HL-60 (cell line): ENCODE measurements at regions not wholly inside any gene's neighbourhood (a gene's known extent, or its start where the extent isn't known, plus 50 kb on each side); places are given as distances from the start of the nearest gene placed in this dataset.

ENCODE experiments used
- DNase-seq, 2 experiments: peaks; one replicate each; pipeline ENCODE4 v3.0.0-alpha.2; 2010 to 2020; ENCODE audit warnings: low read depth in 1 of 2, low spot score in 1 of 2
- H3K27ac ChIP-seq: fragments of 250-450 bp; sonication (Bioruptor Pico); replicated peaks from 2 replicates; pipeline ENCODE4 v1.5.1; 2020; ENCODE audit warnings: mild to moderate bottlenecking, moderate library complexity
- H3K27me3 ChIP-seq: fragments of 250-450 bp; sonication (Bioruptor Pico); 2 replicates; pipeline ENCODE4 v1.5.1; 2021; ENCODE audit warnings: mild to moderate bottlenecking, moderate library complexity; ENCODE audit not compliant: insufficient read depth, poor library complexity, severe bottlenecking
- H3K4me3 ChIP-seq: replicated peaks from 2 replicates; pipeline ENCODE4 v1.5.1; 2011; ENCODE audit warnings: mild to moderate bottlenecking, control low read depth, low read length; ENCODE audit not compliant: insufficient read depth
- GABPA ChIP-seq: IDR thresholded peaks from 2 replicates; pipeline ENCODE4 v1.6.1; 2012; ENCODE audit warnings: low read depth
- POLR2AphosphoS5 ChIP-seq: IDR thresholded peaks from 2 replicates; pipeline ENCODE4 v1.6.1; 2012; ENCODE audit warnings: low read depth
- SPI1 ChIP-seq: IDR thresholded peaks from 2 replicates; pipeline ENCODE4 v1.6.1; 2012; ENCODE audit warnings: low read depth, mild to moderate bottlenecking, borderline replicate concordance
- TF ChIP-seq, protein P1 (sequence below): IDR thresholded peaks from one replicate; pipeline ENCODE4 v1.5.1; 2011; ENCODE audit warnings: low read length, control low read depth, inconsistent platforms; ENCODE audit not compliant: insufficient read depth
- TF ChIP-seq, protein P2 (sequence below): IDR thresholded peaks from 2 replicates; pipeline ENCODE4 v1.6.1; 2012; ENCODE audit warnings: low read depth; ENCODE audit not compliant: insufficient replicate concordance

DNA sequence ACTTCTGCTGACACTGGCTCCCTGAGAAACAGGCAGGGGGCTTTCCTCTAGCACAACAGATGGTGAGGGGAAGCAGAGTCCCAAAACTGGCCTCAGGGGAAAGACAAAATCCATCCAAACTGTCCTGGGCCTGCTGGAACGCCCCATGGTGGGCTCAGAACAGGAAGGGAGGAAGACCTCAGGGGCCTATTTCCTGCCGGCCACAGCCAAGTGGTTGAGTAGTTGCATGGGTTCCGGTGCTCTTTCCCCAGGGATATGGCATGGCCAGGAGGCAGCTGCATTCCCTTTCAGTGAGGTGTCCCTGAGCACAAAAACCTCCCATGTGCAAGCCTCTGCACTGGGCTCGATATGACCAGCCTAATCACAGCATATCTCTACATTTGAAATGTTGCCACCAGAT lies 303.0 kb upstream of the IRX5 start:
- no peak for TF ChIP-seq SPI1
- no peak for TF ChIP-seq POLR2AphosphoS5
- no peak for TF ChIP-seq GABPA
- Histone ChIP-seq H3K27ac (no peak overlapping the region), H3K27me3 (no peaks in the 10 kb centered on the region), H3K4me3 (no peak overlapping the region)
- DNase-seq, result no peak

DNA sequence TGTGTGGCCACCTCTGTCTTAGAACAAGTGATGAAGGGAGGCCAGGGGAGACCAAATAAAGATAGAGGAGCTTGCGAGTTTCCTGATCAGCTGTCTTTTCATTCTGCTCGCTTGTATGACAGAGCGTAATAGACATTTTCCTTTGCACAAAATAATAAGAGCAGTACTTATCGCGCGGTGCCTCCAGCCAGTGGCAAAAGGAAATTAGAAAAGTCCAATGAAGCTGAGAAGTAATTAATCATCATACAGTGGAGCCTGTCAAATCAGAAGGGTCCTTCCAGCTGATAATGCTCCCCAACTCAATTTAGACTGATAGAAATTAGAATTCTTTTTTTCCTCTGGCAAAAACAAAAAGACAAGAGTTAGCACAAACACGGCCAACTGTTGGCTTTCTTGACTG lies 307.0 kb upstream of the IRX5 start:
- Histone ChIP-seq H3K27ac (no peak overlapping the region), H3K27me3 (no peaks in the 10 kb centered on the region), H3K4me3 (no peak overlapping the region)
- TF ChIP-seq, protein P1, sequence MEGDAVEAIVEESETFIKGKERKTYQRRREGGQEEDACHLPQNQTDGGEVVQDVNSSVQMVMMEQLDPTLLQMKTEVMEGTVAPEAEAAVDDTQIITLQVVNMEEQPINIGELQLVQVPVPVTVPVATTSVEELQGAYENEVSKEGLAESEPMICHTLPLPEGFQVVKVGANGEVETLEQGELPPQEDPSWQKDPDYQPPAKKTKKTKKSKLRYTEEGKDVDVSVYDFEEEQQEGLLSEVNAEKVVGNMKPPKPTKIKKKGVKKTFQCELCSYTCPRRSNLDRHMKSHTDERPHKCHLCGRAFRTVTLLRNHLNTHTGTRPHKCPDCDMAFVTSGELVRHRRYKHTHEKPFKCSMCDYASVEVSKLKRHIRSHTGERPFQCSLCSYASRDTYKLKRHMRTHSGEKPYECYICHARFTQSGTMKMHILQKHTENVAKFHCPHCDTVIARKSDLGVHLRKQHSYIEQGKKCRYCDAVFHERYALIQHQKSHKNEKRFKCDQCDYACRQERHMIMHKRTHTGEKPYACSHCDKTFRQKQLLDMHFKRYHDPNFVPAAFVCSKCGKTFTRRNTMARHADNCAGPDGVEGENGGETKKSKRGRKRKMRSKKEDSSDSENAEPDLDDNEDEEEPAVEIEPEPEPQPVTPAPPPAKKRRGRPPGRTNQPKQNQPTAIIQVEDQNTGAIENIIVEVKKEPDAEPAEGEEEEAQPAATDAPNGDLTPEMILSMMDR, result no peak
- TF ChIP-seq SPI1, result no peak
- TF ChIP-seq POLR2AphosphoS5, result no peak
- TF ChIP-seq, protein P2, sequence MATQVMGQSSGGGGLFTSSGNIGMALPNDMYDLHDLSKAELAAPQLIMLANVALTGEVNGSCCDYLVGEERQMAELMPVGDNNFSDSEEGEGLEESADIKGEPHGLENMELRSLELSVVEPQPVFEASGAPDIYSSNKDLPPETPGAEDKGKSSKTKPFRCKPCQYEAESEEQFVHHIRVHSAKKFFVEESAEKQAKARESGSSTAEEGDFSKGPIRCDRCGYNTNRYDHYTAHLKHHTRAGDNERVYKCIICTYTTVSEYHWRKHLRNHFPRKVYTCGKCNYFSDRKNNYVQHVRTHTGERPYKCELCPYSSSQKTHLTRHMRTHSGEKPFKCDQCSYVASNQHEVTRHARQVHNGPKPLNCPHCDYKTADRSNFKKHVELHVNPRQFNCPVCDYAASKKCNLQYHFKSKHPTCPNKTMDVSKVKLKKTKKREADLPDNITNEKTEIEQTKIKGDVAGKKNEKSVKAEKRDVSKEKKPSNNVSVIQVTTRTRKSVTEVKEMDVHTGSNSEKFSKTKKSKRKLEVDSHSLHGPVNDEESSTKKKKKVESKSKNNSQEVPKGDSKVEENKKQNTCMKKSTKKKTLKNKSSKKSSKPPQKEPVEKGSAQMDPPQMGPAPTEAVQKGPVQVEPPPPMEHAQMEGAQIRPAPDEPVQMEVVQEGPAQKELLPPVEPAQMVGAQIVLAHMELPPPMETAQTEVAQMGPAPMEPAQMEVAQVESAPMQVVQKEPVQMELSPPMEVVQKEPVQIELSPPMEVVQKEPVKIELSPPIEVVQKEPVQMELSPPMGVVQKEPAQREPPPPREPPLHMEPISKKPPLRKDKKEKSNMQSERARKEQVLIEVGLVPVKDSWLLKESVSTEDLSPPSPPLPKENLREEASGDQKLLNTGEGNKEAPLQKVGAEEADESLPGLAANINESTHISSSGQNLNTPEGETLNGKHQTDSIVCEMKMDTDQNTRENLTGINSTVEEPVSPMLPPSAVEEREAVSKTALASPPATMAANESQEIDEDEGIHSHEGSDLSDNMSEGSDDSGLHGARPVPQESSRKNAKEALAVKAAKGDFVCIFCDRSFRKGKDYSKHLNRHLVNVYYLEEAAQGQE, result no peak
- TF ChIP-seq GABPA, result no peak
- DNase-seq, result no peak

DNA sequence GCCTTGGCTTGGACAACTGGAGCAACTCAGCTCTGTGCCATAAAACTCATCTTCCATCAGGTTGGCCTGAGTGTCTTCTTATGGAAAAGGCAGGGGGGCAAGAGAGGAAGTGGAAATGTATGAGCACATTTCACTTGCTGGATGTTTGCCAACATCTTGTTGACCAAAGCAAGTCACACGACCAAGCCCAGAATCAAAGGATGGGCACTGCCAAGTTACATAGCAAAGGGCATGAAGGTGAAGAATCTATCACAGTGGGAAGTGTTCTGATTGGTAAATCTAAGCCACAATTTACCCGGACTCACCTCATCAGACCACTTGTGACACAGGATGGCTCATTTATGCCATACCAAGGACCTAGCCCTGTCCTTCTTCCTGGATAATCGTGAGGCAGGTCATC lies 310.5 kb upstream of the IRX5 start:
- Histone ChIP-seq H3K27me3 (peaks cover 7% of the 10 kb centered on the region), H3K27ac (no peak overlapping the region), H3K4me3 (no peak overlapping the region)
- TF ChIP-seq GABPA, result no peak
- TF ChIP-seq, protein P1, result no peak
- TF ChIP-seq, protein P2, result no peak
- TF ChIP-seq SPI1, result no peak
- no peak for TF ChIP-seq POLR2AphosphoS5
- DNase-seq, result no peak

DNA sequence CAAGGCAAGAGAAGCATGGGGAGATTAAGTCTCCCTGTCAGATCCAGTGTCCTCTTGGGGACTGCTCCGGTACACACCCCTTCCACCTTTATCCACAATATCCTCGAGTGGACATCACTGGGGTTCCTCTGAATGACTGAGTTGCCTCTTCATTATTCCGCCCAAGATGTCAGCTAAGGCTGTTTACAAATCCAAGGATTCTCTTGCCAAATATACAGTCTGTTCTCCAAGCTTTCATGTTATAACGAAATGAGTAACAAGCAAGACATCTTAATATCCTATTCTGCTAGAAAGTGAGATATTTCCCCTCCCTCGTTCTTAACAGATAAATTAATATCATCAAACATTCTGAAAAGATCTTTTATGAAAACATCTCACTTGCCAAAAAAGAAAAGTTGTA lies 314.1 kb upstream of the IRX5 start:
- DNase-seq, result no peak
- TF ChIP-seq, protein P1, result no peak
- no peak for TF ChIP-seq GABPA
- no peak for TF ChIP-seq POLR2AphosphoS5
- no peak for TF ChIP-seq SPI1
- TF ChIP-seq, protein P2, result no peak
- Histone ChIP-seq H3K4me3 (no peak overlapping the region), H3K27me3 (peaks cover 7% of the 10 kb centered on the region), H3K27ac (no peak overlapping the region)
